ENCODE measurements at regions not wholly inside any gene's neighbourhood (a gene's known extent, or its start where the extent isn't known, plus 50 kb on each side); places are given as distances from the start of the nearest gene placed in this dataset.

DNA sequence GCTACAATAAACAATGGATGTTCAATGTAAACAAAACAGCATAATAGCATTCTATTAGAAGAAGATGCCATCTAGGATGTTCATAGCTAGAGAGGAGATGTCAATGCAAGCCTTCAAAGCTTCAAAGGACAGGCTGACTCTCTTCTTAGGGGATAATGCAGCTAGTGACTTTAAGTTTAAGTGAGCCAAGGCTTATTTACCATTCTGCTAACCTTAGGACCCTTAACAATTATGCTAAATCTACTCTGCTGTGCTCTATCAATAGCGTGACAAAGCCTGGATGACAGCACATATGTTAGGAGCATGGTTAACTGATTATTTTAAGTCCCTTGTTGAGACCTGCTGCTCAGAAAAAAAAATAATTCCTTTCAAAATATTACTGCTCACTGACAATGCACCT, 106.0 kb upstream of the SSTR1 start:
- TF ChIP-seq, protein P1, sequence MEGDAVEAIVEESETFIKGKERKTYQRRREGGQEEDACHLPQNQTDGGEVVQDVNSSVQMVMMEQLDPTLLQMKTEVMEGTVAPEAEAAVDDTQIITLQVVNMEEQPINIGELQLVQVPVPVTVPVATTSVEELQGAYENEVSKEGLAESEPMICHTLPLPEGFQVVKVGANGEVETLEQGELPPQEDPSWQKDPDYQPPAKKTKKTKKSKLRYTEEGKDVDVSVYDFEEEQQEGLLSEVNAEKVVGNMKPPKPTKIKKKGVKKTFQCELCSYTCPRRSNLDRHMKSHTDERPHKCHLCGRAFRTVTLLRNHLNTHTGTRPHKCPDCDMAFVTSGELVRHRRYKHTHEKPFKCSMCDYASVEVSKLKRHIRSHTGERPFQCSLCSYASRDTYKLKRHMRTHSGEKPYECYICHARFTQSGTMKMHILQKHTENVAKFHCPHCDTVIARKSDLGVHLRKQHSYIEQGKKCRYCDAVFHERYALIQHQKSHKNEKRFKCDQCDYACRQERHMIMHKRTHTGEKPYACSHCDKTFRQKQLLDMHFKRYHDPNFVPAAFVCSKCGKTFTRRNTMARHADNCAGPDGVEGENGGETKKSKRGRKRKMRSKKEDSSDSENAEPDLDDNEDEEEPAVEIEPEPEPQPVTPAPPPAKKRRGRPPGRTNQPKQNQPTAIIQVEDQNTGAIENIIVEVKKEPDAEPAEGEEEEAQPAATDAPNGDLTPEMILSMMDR (IDR thresholded peaks at IDR 0.05; ENCODE audit: borderline replicate concordance, insufficient read depth, low read depth, low read length), result no peak
- no peak overlapping the region for H3K4me3 ChIP-seq (ENCODE audit: low read depth, low read length)

DNA sequence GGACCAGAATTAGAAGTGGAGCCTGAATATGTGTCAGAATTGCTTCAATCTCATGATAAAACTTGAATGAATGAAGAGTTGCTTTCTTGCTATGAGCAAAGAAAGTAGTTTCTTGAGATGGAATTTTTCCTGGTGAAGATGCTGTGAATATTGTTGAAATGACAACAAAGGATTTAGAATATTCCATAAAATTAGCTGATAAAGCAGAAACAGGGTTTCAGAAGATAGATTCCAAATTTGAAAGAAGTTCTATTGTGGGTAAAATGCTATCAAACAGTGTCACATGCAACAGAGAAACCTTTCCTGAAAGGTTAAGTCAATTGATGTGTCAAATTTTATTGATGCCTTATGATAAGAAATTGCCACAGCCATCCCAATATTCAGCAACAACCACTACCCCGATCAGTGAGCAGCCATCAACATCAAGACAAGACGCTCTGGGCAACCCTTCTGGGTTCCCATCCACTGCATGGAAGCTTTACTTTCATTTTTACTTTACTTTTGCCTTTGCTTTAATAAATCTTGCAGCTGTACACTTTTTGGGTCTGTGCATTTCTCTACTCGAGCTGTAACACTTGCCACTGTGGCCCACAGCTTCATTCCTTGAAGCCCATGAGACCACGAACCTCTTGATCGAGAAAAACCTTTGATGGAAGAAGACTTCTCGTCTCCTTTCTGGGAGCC, 104.0 kb upstream of the SSTR1 start:
- TF ChIP-seq, protein P1 (IDR thresholded peaks at IDR 0.05; ENCODE audit: borderline replicate concordance, insufficient read depth, low read depth, low read length), result no peak
- no peak overlapping the region for H3K4me3 ChIP-seq (ENCODE audit: low read depth, low read length)

DNA sequence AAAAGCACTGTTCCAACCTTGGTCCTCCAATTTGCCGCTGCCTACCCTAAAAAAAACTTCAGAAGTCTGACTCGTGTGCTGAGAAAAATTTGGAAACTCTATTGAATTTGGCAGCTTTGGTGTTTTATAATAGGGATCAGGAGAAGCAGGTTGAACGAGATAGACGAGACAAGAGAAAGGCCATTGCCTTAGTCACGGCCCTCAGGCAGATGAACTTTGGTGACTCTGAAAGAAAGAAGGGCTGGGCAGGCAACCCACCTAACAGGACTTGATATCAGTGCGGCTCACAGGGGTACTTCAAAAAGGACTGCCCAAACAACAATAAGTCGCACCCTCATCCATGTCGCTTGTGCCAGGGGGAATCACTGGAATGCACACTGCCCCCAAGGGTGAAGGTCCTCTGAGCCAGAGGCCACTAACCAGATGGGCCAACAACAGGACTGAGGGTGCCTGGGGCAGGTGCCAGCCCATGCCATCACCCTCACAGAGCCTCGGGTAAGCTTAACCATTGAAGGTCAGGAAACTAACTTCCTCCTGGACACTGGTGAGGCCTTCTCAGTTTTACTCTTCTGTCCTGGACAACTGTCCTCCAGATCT, 102.5 kb upstream of the SSTR1 start:
- no peak overlapping the region for H3K4me3 ChIP-seq (ENCODE audit: low read depth, low read length)
- TF ChIP-seq, protein P1 (IDR thresholded peaks at IDR 0.05; ENCODE audit: borderline replicate concordance, insufficient read depth, low read depth, low read length), result no peak

DNA sequence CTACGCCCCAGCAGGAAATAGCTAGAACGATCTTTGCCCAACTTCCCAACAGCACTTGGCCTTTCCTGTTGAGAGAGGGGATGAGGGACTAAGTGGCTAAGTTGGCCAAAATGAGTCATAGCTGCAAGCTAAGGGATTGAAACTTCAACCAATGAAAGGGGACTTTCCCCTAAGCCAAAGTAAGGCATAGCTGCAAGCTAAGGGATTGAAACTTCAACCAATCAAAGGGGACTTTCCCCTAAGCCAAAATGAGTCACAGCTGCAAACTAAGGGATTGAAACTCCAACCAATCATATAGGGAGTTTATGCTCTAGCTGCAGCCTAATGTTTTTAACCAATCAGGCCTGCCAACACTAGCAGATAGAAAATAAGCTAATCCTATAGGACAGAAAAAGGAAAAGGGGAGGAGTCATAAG, 100.5 kb upstream of the SSTR1 start:
- no peak overlapping the region for H3K4me3 ChIP-seq (ENCODE audit: low read depth, low read length)
- TF ChIP-seq, protein P1 (IDR thresholded peaks at IDR 0.05; ENCODE audit: borderline replicate concordance, insufficient read depth, low read depth, low read length), result no peak

DNA sequence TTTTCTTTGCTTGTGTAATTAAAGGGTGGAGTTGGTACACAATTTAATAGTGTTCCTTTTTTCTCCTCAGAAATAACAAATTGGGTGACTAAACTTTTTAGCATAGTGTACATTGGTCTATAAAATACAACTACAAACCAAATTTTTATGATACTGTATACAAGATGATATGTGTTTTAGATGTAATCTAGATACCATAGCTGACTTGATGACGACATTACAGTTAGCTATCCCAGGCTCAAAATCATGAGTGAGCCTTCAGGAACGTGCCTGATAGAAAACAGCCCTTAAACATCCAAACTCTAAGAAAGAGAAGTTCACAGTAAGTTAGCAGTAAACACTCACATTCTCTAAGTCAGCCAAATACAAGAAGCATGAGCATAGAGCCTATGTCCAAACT, 99.0 kb upstream of the SSTR1 start:
- no peak overlapping the region for H3K4me3 ChIP-seq (ENCODE audit: low read depth, low read length)
- TF ChIP-seq, protein P1 (IDR thresholded peaks at IDR 0.05; ENCODE audit: borderline replicate concordance, insufficient read depth, low read depth, low read length), result no peak

DNA sequence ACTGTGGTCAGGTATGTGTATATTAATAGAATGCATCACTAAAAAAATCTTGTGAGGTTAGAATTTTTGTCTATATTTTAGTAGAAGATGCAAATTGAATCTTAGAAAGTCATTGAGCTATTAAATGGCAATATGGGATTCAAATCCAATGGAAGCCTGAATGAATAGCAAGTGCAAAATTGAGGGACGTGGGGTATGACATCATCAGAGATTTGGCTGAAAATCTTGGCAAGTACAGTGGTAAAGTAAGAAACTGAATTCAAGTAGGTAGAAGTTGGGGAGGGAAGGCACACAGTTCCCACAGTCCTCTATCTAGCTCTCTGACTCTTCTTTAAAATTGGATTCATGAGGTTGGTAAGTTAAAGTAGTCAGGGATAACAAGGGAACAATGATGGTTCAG, 97.4 kb upstream of the SSTR1 start:
- no peak overlapping the region for H3K4me3 ChIP-seq (ENCODE audit: low read depth, low read length)
- TF ChIP-seq, protein P1 (IDR thresholded peaks at IDR 0.05; ENCODE audit: borderline replicate concordance, insufficient read depth, low read depth, low read length), result no peak

DNA sequence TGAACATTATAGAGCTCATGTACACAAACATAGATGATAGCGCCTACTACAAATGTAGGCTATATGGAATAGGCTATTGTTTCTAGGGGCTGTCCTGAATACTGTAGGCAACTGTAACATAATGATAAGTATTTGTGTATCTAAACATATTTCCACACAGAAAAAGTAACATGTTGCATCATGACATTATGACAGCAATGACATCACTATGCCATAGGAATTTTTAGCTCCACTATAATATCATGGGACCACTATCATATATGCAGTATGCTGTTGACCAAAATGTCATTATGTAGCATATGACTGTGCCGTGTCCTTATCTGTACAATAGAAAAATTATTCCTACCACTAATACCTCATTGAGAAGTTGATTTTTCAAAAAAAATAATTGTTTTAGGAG, 96.7 kb upstream of the SSTR1 start:
- no peak overlapping the region for H3K4me3 ChIP-seq (ENCODE audit: low read depth, low read length)
- TF ChIP-seq, protein P1 (IDR thresholded peaks at IDR 0.05; ENCODE audit: borderline replicate concordance, insufficient read depth, low read depth, low read length), result no peak

Measured in GM12875 (cell line).